ENCODE measurements at regions not wholly inside any gene's neighbourhood (a gene's known extent, or its start where the extent isn't known, plus 50 kb on each side); places are given as distances from the start of the nearest gene placed in this dataset.

GRCh38 chr13:23993680-23993985, 96.3 kb upstream of the C1QTNF9B start:
- H3K18ac ChIP-seq (ENCODE audit: insufficient read length, low read depth, low read length): no peak overlapping the region
- Mint-ChIP-seq H3K4me1 (peaks cover 8 to 10% of the 10 kb centered on the region in 2 experiments), H3K9me3 (peaks cover 9 to 10% of the 10 kb centered on the region in 2 experiments; a peak in 4 of 5 replicates), H3K4me3 (no peak overlapping the region), H3K27me3 (ENCODE audit: low read depth) (peaks cover 8% of the 10 kb centered on the region), H3K36me3 (ENCODE audit: insufficient read depth in 1 of 3, low read depth in 3 of 3) (peaks cover 5 to 17% (median 7%) of the 10 kb centered on the region in 3 experiments; a peak in 5 of 7 replicates), H3K27ac (no peak overlapping the region; a peak in 1 of 7 replicates)
- no peak overlapping the region for H4K5ac ChIP-seq (ENCODE audit: insufficient read length, low read depth, low read length)
- no peaks in the 10 kb centered on the region for H3K79me1 ChIP-seq (ENCODE audit: insufficient read depth, low read depth, low read length, poor library complexity, severe bottlenecking)
- no peak overlapping the region for H3T11ph ChIP-seq (ENCODE audit: low read length)
- H3K4ac ChIP-seq (ENCODE audit: low read depth, low read length): no peak overlapping the region
- no peak for DNase-seq
- H3K23me2 ChIP-seq (ENCODE audit: insufficient read length, low read depth, low read length, poor library complexity, severe bottlenecking): no peaks in the 10 kb centered on the region
- H4K20me1 ChIP-seq (ENCODE audit: control insufficient read depth, insufficient read depth, insufficient read length): no peaks in the 10 kb centered on the region
- no peaks in the 10 kb centered on the region for H3K9me3 ChIP-seq (ENCODE audit: control insufficient read depth, low read depth, low read length)
- H4K91ac ChIP-seq (ENCODE audit: insufficient read length, low read depth, low read length): no peak overlapping the region
- no peak overlapping the region for H2BK120ac ChIP-seq (ENCODE audit: low read depth, low read length, poor library complexity, severe bottlenecking)
- no peak overlapping the region for H3K23ac ChIP-seq (ENCODE audit: insufficient read length, low read depth, low read length)
- H2BK5ac ChIP-seq (ENCODE audit: insufficient read length, low read length): no peak overlapping the region
- no peak overlapping the region for H2BK12ac ChIP-seq (ENCODE audit: insufficient read length, low read depth, low read length)
- H3K27ac ChIP-seq (ENCODE audit: insufficient read length, low read depth, low read length): no peak overlapping the region
- no peak overlapping the region for H2BK20ac ChIP-seq (ENCODE audit: low read depth, low read length, poor library complexity, severe bottlenecking)
- no peak overlapping the region for H3K9ac ChIP-seq (ENCODE audit: extremely low read depth, insufficient read length, low read length)
- H2AFZ ChIP-seq (ENCODE audit: low read length): no peak overlapping the region
- H2BK15ac ChIP-seq (ENCODE audit: low read depth, low read length): no peak overlapping the region
- no peak overlapping the region for H3K14ac ChIP-seq (ENCODE audit: insufficient read depth, low read length)
- no peak overlapping the region for H3K56ac ChIP-seq (ENCODE audit: insufficient read length, low read depth, low read length)
- peaks cover 3% of the 10 kb centered on the region; the same call in 1 of the 2 replicates for H3K4me1 ChIP-seq (ENCODE audit: insufficient read depth, low read length)
- no CpG with 5 or more reads among the region's 1 CpG for WGBS (ENCODE audit: extremely low coverage, insufficient read length, low lambda C conversion rate)
- H3K79me2 ChIP-seq (ENCODE audit: insufficient read depth, low read length): no peaks in the 10 kb centered on the region
- no peaks in the 10 kb centered on the region for H3K27me3 ChIP-seq (ENCODE audit: insufficient read depth, low read length)
- no peak overlapping the region for H4K8ac ChIP-seq (replicated peaks; ENCODE audit: insufficient read length, low read depth, low read length)
- no peak for TF ChIP-seq CTCF (conservative IDR thresholded peaks at IDR 0.05)
- H2AK5ac ChIP-seq (ENCODE audit: insufficient read length, low read length): no peak overlapping the region
- H3K4me2 ChIP-seq (ENCODE audit: insufficient read depth, insufficient read length, low read length): no peak overlapping the region
